Left forelimb (tissue), 1 donor: ENCODE measurements at regions not wholly inside any gene's neighbourhood (a gene's known extent, or its start where the extent isn't known, plus 50 kb on each side); places are given as distances from the start of the nearest gene placed in this dataset.

Experiments used
- DNase-seq: peaks from one replicate; pipeline ENCODE4 v3.0.0-alpha.2; 2018; ENCODE audit warnings: low spot score

- DNase-seq: no peak
Observed at GRCh38 chr1:228894442-228894989, 159.2 kb downstream of the RHOU start.

GRCh38 chr1:228897901-228898300 is 162.6 kb downstream of the RHOU start:
- DNase-seq: no peak

GRCh38 chr1:228898582-228898992 is 163.3 kb downstream of the RHOU start:
- no peak for DNase-seq

- no peak for DNase-seq
Observed at GRCh38 chr1:228899421-228899956, 164.2 kb downstream of the RHOU start.

GRCh38 chr1:228900099-228900885 is 165.0 kb downstream of the RHOU start:
- DNase-seq: peak; percentile 89

- DNase-seq: no peak
Observed at GRCh38 chr1:228900886-228901392, 165.7 kb downstream of the RHOU start.

GRCh38 chr1:228901936-228902681 is 166.8 kb downstream of the RHOU start:
- DNase-seq: no peak

GRCh38 chr1:228902781-228903433 is 167.6 kb downstream of the RHOU start:
- no peak for DNase-seq

GRCh38 chr1:228903434-228904071 is 168.3 kb downstream of the RHOU start:
- no peak for DNase-seq

- DNase-seq: no peak
Observed at GRCh38 chr1:228904222-228904621, 168.9 kb downstream of the RHOU start.

GRCh38 chr1:228905701-228906101 is 170.4 kb downstream of the RHOU start:
- no peak for DNase-seq

- DNase-seq: no peak
Observed at GRCh38 chr1:228906223-228906860, 171.1 kb downstream of the RHOU start.

- DNase-seq: peak; percentile 46
Observed at GRCh38 chr1:228911225-228912210, 176.2 kb downstream of the RHOU start.

GRCh38 chr1:228913626-228914414 is 178.5 kb downstream of the RHOU start:
- no peak for DNase-seq

GRCh38 chr1:228914700-228915099 is 179.4 kb downstream of the RHOU start:
- no peak for DNase-seq

GRCh38 chr1:228917342-228917741 is 182.1 kb downstream of the RHOU start:
- peak; percentile 37 for DNase-seq

- DNase-seq: no peak
Observed at GRCh38 chr1:228917755-228918154, 182.5 kb downstream of the RHOU start.

GRCh38 chr1:228918335-228918734 is 183.1 kb downstream of the RHOU start:
- DNase-seq: peak; percentile 34

- no peak for DNase-seq
Observed at GRCh38 chr1:228919914-228920313, 184.6 kb downstream of the RHOU start.
